IPS-11a (cell line): ENCODE measurements at regions not wholly inside any gene's neighbourhood (a gene's known extent, or its start where the extent isn't known, plus 50 kb on each side); places are given as distances from the start of the nearest gene placed in this dataset.
"Not testable (repeated sequence)": the region's sequence is repeated elsewhere in the genome, so short reads cannot be mapped to it uniquely, and the experiment has no call there.

ENCODE experiments used
- H3K4me3 ChIP-seq: one replicate; pipeline ENCODE4 v1.5.1; 2013; ENCODE audit warnings: low read depth, low read length, control low read depth

- H3K4me3 ChIP-seq: no peak overlapping the region
These were observed 807.1 kb downstream of the KCNJ2 start for GRCh38 chr17:70976447-70976846.

DNA sequence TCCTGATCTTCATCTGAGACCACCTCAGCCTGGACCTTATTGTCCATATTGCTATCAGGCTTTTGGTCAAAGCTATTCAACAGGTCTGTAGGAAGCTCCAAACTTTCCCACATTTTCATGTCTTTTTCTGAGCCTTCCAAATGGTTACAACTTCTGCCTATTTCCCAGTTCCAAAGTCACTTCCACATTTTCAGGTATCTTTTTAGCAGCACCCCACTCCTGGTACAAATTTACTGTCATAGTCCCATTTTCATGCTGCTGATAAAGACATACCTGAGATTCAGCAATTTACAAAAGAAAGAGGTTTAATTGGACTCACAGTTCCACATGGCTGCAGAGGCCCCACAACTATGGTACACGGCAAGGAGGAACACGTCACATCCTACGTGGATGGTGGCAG, 815.5 kb downstream of the KCNJ2 start:
- no peak overlapping the region for H3K4me3 ChIP-seq

GRCh38 chr17:70987867-70988340, 818.6 kb downstream of the KCNJ2 start:
- H3K4me3 ChIP-seq: no peak overlapping the region

DNA sequence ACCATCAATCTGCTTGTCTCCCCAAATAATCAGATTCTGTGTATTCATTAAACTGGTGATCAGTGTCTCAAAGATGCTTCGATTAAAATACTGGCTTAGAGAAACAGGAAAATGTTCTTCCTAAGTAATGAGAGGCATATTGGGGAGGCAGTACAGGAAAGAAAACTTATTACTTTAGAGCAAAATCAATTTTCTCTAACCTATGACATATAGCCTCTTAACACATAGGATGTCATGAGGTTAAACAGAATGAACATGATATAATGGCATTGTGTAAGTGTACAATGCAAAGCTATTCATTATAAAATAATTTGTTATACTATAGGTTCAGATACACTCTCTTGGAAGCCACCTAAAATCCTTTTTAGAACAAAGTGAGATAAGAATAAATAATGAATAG, 819.3 kb downstream of the KCNJ2 start:
- no peak overlapping the region for H3K4me3 ChIP-seq

DNA sequence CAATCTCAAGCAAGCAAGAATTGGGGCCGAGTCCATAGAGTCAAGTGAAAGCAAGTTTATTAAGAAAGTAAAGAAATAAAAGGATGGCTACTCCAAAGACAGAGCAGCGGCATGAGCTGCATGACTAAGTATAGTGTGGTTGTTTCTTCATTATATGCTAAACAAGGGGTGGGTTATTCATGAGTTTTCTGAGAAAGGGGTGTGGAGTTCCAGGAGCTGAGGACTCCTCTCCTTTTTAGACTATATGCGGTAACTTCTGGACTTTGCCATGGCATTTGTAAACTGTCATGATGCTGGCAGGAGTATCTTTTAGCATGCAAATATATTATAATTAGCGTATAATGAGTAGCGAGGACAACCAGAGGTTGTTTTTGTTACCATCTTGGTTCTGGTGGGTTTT, 819.9 kb downstream of the KCNJ2 start:
- H3K4me3 ChIP-seq: no peak overlapping the region

DNA sequence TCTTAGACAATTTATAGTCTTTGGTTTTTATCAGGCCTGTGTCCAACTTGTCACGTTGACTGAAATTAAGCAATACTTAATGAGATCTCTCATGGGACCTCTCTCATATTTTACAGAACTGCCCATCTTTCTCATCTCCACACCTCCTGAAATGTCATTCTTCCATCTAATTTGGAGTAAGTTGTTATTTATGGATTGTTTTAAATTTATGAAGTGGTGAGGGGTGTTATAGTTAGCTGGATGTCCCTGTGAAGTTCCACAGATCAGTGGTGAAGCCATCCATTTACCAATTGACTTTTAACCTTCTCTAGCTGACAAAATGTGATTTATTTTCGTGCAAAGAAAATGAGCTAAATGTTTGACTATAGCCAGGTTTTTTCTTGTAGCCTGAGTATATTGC, 824.9 kb downstream of the KCNJ2 start:
- H3K4me3 ChIP-seq: no peak overlapping the region

- H3K4me3 ChIP-seq: no peak overlapping the region
These were observed 826.7 kb downstream of the KCNJ2 start for GRCh38 chr17:70995997-70996396.

DNA sequence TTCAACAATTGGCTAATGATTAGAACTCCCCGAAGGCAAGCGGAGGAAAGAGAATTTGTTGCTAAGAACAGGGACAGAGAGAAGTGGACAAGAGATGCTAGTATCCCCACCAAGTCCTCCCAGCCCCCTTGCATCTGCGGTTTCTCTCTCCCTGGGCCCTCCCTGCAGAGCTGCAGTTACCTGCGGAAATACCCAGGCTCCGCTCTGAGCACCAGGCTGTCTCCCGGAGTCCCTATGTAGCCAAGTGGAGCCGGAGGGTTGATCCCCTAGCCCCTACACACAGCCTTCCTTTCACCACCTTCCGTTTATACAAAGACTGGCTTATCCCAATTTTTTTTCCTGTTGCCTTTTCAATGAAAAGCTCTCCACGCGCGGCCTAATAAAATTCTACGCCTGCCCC, 834.4 kb downstream of the KCNJ2 start:
- H3K4me3 ChIP-seq: no peak overlapping the region

DNA sequence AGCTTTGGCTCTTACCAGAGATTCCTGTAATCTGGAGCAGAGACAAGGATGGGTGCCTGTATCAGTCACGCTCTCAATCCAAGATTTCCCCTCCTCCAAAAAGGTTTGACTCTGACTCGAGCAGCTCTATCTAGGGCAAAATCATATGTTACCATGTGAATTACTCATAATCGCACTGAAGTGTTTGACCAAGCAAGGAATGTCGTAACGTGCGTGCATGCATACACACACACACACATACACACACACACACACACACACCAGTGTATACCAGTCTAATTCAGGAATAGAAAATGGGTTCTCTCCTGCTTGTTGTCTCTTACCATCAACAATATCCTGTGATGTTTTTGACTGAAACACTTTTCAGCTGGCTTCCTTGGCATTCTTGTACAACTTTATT, 835.1 kb downstream of the KCNJ2 start:
- no peak overlapping the region for H3K4me3 ChIP-seq

DNA sequence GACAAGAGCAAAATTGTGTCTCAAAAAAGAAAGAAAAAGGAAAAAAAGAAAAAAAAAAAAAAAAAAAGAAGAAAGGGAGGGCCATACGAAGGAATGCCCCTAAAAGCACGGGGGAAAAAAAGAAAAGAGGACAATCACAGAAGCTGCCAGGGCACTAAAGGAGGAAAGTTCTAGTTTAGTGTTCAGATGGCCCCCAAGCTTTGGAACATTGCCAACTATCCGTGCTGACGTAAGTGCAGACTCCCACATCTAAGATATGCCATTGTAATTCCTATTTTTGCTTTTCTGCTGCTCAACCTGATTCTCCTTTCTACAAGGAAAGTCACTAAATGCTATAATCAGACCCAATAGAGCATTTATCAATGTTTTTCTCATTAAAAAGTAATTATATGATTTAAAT, 842.1 kb downstream of the KCNJ2 start:
- no peak overlapping the region for H3K4me3 ChIP-seq

- H3K4me3 ChIP-seq: no peak overlapping the region
These were observed 850.4 kb downstream of the KCNJ2 start for GRCh38 chr17:71019699-71020098.

- no peak overlapping the region for H3K4me3 ChIP-seq
These were observed 853.4 kb downstream of the KCNJ2 start for GRCh38 chr17:71022758-71023157.

GRCh38 chr17:71023249-71024030, 854.1 kb downstream of the KCNJ2 start:
- no peak overlapping the region for H3K4me3 ChIP-seq

DNA sequence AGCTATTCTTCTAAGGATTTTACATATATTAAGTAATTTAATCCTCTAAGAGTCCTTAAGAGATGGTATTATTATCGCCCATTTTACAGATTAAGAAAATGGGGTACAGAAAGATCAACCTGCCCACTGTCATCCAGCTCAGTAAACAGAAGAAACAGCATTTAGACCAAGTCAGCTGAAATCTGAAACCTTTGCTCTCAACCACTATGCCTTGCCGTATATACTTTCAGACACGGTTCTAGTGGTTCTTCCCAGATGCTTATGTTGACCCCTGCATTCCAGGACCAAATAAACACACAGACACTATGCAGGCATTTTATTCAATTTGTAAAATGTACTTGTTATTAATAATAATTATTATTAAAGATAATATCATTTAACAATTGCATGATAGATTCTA, 854.8 kb downstream of the KCNJ2 start:
- H3K4me3 ChIP-seq: no peak overlapping the region

DNA sequence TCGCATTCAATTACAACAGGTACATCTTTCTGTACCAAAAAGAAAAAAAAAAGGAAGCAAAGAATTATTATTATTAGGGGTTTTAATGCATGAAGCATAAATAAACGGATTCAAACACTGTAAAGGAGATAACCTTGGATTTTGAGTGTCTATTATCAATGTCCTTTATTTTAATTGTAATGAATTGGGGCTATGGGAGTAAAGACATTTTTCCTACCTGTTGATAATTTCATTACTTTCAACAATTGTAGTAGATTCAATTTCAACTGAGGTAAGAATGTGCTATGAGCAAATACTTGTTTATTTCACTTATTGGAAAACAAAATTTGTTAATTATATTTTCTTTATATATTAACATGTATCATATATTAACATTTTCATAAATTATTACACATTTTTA, 855.6 kb downstream of the KCNJ2 start:
- no peak overlapping the region for H3K4me3 ChIP-seq

DNA sequence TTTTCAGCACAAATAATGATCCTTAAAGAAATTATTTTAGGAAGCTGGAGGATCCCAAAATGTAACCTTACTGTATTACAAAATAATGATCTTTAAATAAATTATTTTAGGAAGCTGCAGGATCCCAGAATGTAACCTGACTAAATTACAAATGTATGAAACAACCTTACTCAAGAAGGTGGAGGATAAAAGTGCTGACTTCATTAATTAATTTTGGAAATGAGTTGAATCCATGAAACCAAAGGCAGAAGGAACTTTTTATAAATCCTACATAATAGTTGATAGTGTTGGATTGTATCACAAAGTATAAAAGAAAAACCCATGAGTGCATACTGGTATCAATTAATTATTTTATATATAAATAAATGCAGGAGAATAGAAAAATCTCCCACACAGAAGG, 859.9 kb downstream of the KCNJ2 start:
- no peak overlapping the region for H3K4me3 ChIP-seq

- H3K4me3 ChIP-seq: not testable (repeated sequence)
These were observed 862.0 kb downstream of the KCNJ2 start for GRCh38 chr17:71031286-71031685.

GRCh38 chr17:71032746-71033273, 863.5 kb downstream of the KCNJ2 start:
- no peak overlapping the region for H3K4me3 ChIP-seq

DNA sequence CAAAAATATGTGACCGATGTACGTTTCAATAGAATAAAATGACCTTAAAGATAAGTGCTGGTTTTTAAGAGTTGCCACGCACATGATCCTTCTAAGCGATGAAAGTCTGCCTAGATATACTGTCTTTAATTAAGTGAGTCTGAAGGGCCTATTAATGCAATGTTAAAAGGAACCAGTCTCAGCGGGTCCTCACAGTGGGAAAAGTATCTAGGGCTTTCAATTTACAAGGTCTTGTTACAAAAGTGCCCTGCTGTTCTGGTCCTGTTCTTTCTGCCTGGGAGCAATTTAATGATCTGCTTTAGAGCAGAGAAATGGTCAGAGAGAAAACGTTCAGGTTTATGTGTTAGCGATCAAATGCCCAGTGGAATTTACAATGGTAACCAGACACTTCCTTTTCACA, 864.0 kb downstream of the KCNJ2 start:
- no peak overlapping the region for H3K4me3 ChIP-seq

GRCh38 chr17:71035226-71035625, 865.9 kb downstream of the KCNJ2 start:
- H3K4me3 ChIP-seq: no peak overlapping the region

- H3K4me3 ChIP-seq: no peak overlapping the region
These were observed 868.1 kb downstream of the KCNJ2 start for GRCh38 chr17:71037386-71037785.

DNA sequence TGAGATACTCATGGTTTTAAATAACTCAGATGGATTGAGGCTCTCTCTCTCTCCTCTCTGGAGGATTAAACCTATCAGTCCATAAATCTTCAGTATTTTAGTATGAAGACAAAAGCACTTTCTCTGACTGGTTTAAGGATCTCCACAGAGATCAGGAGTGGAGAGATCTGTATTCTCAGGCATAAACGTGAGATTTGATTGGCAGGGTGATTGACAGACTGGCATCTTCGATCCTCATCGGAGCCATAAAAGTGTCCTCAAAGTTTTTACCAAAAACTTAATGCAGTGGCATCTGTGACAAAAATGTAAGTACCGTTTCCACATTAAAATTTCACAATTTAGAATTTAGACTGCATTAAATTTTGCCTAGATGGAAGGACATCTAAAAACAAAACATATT, 870.1 kb downstream of the KCNJ2 start:
- H3K4me3 ChIP-seq: no peak overlapping the region

DNA sequence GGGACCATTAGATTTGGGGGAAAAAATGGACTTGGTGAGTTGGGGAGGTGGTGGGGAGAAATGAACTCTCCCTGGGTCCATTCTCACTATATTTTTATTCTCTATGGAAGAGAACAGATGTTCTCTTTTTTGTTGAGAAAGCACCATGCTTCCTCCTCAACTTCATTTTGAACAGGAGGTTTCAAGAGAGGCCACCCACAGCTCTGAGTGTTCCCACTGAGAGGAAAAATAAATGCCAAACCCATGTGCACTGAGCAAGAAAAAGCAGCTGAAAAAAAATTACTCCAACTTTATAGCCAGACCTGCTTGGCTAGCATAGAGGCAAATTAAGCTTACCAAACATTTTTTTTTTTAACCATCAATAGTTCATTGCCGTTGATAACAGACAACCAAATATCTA, 883.6 kb downstream of the KCNJ2 start:
- no peak overlapping the region for H3K4me3 ChIP-seq
